GM21529 (cell line): ENCODE measurements at regions not wholly inside any gene's neighbourhood (a gene's known extent, or its start where the extent isn't known, plus 50 kb on each side); places are given as distances from the start of the nearest gene placed in this dataset.

ENCODE experiments used
- ATAC-seq: cut with Tn5 transposase; IDR thresholded peaks from one replicate; pipeline ENCODE4 v1.9.1; 2021; ENCODE audit not compliant: unreplicated experiment

DNA sequence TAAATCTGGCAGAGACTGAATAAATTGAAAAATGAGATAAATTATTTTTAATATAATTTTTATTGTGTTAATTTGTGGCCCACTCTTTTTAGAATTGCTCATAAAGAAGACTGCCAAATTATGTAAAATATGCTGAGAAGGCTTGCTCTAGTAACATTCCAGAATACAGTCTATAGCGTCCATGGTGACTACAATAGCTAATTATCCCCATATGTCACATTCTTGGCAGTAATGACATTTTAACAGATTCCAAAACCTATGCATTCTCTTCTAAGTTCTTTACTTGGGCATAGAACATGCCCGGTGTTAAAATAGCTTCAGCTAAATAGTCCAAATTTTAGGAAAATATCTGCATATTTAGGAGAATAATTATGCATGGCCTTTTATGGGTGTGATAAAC lies 697.0 kb upstream of the SEMA6A start:
- no peak for ATAC-seq

DNA sequence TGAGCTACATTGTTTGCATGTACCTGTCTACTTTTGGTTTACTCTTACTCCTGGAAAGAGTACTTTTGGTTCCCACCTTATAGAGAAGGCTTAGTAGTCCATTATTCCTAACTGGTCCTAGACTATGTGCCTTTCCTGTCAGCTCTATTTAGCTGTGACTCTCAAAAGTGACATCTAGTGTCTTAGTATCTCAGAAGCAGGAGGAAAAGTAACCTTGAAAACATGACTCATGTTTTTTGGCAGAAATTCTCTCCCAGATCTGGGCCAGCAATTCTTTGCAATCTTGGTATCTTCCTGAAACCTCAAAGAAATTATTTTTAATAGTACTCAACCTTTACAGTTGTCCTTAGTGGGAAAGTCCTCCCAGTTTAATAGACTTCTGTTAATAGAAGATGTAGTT lies 691.7 kb upstream of the SEMA6A start:
- ATAC-seq, result no peak

GRCh38 chr5:117263231-117263630 lies 688.6 kb upstream of the SEMA6A start:
- ATAC-seq, result no peak

- ATAC-seq, result no peak
Observed at GRCh38 chr5:117262572-117263131, 688.0 kb upstream of the SEMA6A start.

DNA sequence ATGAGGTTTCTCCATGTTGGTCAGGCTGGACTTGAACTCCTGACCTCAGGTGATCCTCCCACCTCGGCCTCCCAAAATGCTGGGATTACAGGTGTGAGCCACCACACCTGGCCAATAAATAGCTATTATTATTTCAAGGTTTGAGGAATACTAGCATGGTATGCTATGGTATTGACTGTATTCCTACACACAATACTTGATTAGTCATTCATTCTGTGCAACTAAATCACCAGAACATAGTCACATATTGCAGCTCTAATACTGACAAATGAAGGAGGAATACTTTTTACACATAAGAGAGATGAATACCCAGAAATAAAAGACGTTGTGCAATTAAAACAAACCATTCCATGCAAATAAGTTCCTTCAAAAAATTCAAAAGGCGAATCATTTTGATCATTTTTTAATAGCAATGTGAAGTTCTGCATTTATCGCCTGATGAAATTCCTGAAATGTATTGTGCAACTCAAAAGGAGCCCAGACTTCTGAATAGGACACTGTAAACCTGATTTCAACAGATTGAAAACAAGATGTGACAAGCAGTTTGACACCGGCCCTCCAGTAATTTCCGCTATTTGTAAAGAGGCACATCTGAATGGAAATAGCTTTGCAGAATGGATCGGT lies 687.4 kb upstream of the SEMA6A start:
- ATAC-seq, result no peak

GRCh38 chr5:117255211-117256027 lies 680.8 kb upstream of the SEMA6A start:
- no peak for ATAC-seq

- no peak for ATAC-seq
Observed at GRCh38 chr5:117252566-117252965, 677.9 kb upstream of the SEMA6A start.

DNA sequence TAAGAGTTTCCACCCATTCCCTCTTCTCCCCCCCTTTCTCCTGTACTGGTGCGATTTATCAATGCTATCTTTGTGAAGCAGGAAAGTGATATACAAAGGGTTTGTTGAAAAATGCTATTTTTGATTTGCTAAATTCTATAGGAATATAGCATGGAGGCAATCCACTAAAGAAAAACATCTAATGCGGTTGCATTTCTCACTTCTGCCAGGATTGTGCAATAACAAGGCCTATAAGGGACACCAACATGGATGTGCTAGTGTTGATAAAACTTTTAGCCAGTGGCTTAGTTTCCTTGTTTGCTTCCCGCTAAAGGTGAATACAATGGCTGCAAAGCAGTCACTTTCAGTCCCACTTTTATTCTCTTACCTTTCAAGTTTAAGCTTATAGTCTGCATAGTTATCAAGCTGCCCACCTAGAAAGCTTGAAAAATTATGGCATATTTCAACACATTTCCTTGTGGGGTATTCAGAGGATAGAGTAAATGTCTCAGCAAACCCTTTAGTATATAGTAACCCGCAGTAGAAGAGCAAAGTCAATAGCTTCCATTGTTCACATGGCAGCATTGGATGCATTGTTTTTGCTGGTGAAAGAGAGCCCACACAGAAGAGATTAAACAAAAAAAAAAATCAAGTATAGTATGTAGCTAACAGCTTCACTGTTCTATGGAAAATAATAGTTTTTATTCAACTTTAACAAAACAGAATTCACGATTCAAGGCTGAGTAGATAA lies 674.6 kb upstream of the SEMA6A start:
- ATAC-seq, result no peak

DNA sequence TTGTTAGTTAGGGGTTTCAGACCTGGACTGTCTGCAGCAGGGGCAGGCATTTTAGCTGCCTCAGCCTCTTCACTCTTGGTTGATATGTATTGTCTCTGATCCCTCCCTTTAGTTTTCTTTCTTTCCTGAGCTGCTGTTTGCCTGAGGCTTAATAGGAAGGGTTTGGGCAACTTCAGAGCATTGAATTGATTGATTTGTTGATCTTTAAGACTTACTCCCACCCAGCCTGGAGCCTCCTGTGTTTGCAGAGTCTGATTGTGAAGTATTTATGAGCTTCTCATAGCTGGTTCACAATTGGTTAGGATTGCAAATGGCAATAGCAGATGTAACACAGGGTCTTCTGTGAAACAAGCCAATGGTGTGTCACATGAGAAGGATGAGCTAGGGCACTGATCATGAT lies 671.8 kb upstream of the SEMA6A start:
- ATAC-seq, result no peak

DNA sequence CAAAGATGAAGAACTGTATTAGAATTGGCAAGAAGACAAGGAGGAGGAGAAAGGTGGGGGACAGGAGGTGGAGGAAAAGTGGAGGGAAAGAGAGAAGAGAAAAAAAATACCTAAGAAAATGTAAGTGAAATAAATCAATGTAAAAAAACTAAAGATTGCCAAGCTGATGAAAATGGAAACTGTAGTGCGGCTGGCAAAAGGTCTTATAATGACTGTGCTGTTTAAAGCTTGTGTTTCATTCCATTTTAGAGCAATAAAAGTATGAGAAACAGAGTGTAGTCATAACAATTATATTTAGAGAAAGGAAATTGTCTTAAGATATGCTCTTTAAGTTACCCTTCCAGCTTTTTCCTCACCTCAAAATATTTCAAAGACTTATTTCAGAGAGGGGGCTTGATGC lies 670.5 kb upstream of the SEMA6A start:
- ATAC-seq, result no peak

GRCh38 chr5:117242028-117242427 lies 667.4 kb upstream of the SEMA6A start:
- ATAC-seq, result no peak

DNA sequence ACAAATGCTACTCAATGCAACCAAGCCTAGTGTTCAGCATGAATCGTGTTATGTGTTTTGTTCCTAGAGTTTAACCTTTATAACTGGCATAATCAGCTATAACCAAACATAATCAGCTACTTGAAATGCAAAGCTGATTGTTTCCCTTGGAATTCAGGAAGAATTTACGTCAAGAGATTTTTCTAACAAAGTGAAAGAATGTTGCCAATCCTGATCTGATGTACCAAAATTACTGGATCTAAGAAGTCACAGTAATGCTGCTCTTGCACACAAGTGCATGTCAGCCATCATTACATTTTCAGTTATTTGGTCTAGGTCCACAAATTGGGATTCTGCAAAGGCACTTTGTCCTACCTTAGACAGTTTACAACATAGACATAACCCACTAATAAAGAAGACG lies 662.3 kb upstream of the SEMA6A start:
- no peak for ATAC-seq

DNA sequence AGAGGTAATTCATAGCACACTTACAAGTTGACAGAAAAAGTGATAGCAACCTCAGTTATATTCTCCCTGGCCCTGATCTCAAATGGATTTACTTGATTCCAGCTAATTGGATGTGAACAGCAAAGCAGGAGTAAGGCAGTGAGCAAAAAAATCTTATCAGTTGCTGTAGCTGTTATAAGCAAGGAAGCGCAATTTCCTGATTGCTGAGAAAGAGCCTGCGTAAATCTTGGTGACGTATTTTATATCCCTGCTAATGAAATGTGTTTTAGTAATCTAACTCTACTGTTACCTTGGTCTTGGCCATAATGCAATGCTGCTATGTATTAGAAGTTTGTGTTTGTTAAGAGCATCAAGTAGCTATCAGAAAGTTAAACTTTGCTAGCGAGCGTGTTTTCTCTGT lies 661.2 kb upstream of the SEMA6A start:
- ATAC-seq, result no peak

DNA sequence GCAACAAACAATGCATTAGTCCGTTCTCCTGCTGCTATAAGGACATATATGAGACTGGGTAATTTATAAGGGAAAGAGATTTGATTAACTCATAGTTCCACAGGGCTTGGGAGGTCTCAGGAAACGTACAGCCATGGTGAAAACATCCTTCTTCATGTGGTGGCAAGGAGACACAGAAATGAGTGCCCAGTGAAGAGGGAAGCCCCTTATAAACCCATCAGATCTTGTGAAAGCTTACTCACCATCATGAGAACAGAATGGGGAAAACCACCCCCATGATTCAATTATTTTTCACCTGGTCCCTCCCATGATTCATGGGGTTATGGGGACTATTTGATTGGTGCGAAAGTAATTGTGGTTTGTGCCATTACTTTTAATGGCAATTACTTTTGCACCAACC lies 655.8 kb upstream of the SEMA6A start:
- no peak for ATAC-seq

- no peak for ATAC-seq
Observed at GRCh38 chr5:117220730-117221129, 646.1 kb upstream of the SEMA6A start.

DNA sequence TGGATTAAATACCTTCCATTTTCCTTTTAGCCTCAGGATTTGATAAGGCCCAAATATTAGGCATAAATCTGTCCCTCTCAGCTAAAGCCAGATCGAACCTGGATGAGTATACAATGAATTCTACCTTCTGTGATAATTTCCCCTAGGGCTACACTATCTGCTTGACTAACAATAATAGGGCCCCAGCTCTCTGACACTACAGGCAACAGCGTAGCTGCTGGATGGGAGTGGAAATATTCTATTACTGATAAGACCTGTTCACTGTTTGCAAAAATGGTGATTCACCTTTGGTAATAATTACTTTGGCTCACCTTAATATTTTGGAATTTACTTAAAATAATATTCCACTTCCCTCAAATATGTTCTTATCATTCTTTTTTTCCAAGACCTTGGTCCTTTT lies 644.2 kb upstream of the SEMA6A start:
- no peak for ATAC-seq

DNA sequence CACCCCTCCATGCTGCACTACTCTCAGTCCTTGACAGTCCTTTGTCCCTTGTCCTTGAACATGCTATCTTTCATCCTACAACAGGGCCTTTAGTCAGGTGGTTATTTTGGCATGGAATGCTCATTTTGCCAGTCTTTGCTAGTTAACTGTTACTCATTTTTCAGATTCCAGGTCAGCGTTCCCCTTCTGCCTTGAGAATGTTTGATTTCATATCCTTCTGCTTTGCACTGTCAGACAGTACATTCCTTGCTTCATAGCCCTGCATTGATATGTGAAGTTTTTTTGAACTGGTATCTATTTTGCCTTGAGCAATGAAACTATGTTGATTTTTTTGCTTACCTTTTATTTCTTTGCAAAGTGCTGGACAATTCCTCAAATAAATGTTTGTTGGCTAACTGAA lies 638.2 kb upstream of the SEMA6A start:
- ATAC-seq, result no peak

DNA sequence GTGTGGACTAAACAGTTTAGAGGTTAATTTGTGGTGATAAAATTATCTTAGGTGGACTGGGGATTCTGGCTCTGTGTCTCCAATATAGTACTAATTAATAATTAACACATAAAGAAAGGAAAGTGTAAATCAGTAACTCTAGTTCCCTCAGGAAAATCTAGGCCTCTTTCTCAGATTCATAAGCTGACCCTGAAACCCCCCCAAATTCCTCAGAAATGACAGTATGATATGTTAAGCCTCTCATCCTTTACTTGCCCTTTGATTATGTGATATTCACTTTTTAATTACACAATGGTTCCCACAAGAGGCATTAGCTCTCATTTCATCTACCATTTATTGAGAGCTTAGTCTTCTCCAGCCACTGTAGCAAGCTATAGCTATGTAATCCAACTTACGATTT lies 636.2 kb upstream of the SEMA6A start:
- ATAC-seq, result no peak

GRCh38 chr5:117209479-117209878 lies 634.9 kb upstream of the SEMA6A start:
- no peak for ATAC-seq

DNA sequence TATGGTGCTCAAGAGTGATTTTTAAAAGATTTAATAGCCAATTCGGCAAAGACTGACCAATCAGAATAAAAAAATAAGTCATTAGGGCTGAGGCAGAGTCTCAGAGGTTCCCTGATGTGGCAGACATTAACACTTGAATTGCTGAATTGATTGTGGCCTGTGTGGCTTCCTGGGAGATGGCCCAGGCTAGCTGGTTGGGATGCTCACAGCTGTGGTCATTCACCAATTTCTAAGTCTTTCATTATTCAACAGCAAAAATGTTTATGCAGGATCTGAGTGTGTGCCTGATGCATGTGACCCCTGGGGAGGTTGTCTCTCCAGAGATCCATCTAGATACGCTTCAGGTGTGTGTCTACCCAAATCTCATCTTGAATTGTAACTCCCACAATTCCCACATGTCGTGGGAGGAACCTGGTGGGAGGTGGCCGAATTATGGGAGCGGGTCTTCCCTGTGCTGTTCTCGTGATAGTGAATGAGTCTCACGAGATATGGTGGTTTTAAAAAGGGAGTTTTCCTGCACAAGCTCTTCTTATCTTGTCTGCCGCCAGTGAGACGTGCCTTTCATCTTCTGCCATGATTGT lies 632.6 kb upstream of the SEMA6A start:
- ATAC-seq, result no peak

DNA sequence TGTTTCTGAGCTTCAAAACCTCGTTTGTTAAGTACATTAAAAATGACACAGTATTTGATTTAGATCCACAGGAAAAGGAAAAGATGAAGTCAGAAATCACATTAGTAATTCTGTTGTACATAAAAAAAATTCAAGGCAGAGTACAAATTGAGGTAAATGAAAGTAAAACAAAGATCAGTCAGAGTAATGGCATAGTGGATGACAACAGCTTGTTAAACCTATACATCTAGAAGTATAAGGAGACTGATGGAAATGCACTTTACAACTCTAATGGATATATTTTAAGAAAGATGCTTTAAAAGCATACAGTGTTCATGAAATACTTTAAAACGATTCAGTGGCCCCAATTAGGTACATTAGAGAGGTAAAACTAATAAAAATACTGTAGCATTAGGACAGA lies 631.3 kb upstream of the SEMA6A start:
- no peak for ATAC-seq
